ENCODE measurements at regions not wholly inside any gene's neighbourhood (a gene's known extent, or its start where the extent isn't known, plus 50 kb on each side); places are given as distances from the start of the nearest gene placed in this dataset.

DNA sequence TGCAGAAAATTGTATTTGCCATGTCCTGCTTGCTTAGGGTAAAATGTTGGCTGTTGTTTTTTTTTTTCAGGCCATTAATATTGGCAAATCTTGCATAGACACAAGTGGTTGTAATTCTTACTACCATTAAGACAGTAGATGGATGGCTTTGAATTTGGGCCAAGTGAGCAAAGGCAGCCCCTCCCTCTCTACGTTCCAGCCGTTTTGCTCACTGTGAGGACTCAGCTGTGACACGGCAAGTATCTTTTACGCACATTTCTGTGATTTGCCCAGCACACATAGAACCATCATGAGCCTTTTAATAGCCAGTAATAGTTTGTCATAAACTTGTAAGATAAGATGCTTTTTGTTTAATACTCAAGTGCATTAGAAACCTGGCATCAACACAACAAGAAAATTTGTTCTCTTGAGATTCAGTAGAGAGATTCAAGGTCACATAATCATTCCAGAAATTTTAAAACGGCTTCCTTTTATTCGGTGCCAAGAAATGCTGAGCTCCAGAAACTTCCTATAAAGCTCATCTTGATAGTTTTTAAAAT, 205.2 kb upstream of the ADCY2 start:
- Histone ChIP-seq H3K4ac (ENCODE audit: low read depth, low read length) (no peak overlapping the region), H3K18ac (ENCODE audit: insufficient read length, low read depth, low read length) (no peak overlapping the region), H4K8ac (replicated peaks; ENCODE audit: insufficient read length, low read depth, low read length) (no peak overlapping the region), H3T11ph (ENCODE audit: low read length) (no peak overlapping the region), H2BK120ac (ENCODE audit: low read depth, low read length, poor library complexity, severe bottlenecking) (no peak overlapping the region), H3K9me3 (ENCODE audit: control insufficient read depth, low read depth, low read length) (no peaks in the 10 kb centered on the region), H3K27ac (ENCODE audit: insufficient read length, low read depth, low read length) (no peak overlapping the region), H4K5ac (ENCODE audit: insufficient read length, low read depth, low read length) (no peak overlapping the region), H3K9ac (ENCODE audit: extremely low read depth, insufficient read length, low read length) (no peak overlapping the region), H3K23ac (ENCODE audit: insufficient read length, low read depth, low read length) (no peak overlapping the region), H2BK5ac (ENCODE audit: insufficient read length, low read length) (no peak overlapping the region), H4K91ac (ENCODE audit: insufficient read length, low read depth, low read length) (no peak overlapping the region), H4K20me1 (ENCODE audit: control insufficient read depth, insufficient read depth, insufficient read length) (no peaks in the 10 kb centered on the region), H3K27me3 (ENCODE audit: insufficient read depth, low read length) (no peaks in the 10 kb centered on the region), H3K4me2 (ENCODE audit: insufficient read depth, insufficient read length, low read length) (no peak overlapping the region), H3K79me1 (ENCODE audit: insufficient read depth, low read depth, low read length, poor library complexity, severe bottlenecking) (no peaks in the 10 kb centered on the region), H2AK5ac (ENCODE audit: insufficient read length, low read length) (no peak overlapping the region), H3K56ac (ENCODE audit: insufficient read length, low read depth, low read length) (no peak overlapping the region), H3K79me2 (ENCODE audit: insufficient read depth, low read length) (no peaks in the 10 kb centered on the region), H2BK20ac (ENCODE audit: low read depth, low read length, poor library complexity, severe bottlenecking) (no peak overlapping the region), H3K14ac (ENCODE audit: insufficient read depth, low read length) (no peak overlapping the region), H3K4me1 (ENCODE audit: insufficient read depth, low read length) (no peaks in the 10 kb centered on the region), H3K23me2 (ENCODE audit: insufficient read length, low read depth, low read length, poor library complexity, severe bottlenecking) (no peaks in the 10 kb centered on the region), H2BK15ac (ENCODE audit: low read depth, low read length) (no peak overlapping the region), H2BK12ac (ENCODE audit: insufficient read length, low read depth, low read length) (no peak overlapping the region), H2AFZ (ENCODE audit: low read length) (no peak overlapping the region)
- peaks cover 0 to 2% (median 0%) of the 10 kb centered on the region in 3 experiments; a peak in 1 of 7 replicates for H3K36me3 Mint-ChIP-seq (ENCODE audit: insufficient read depth in 1 of 3, low read depth in 3 of 3)
- DNase-seq: no peak
- H3K27me3 Mint-ChIP-seq (ENCODE audit: low read depth): peaks cover 2% of the 10 kb centered on the region; the same call in 1 of the 2 replicates
- H3K27ac Mint-ChIP-seq: no peak overlapping the region
- no peak overlapping the region for H3K4me3 Mint-ChIP-seq
- peaks cover 6 to 11% of the 10 kb centered on the region in 2 experiments for H3K4me1 Mint-ChIP-seq
- H3K9me3 Mint-ChIP-seq: peaks cover 2 to 3% of the 10 kb centered on the region in 2 experiments; a peak in 2 of 5 replicates
- TF ChIP-seq CTCF (conservative IDR thresholded peaks at IDR 0.05): no peak
- no CpG with 5 or more reads among the region's 6 CpGs for WGBS (ENCODE audit: extremely low coverage, insufficient read length, low lambda C conversion rate)

Measured in H9 (cell line).